Left lung (tissue), 4 donors: ENCODE measurements at regions not wholly inside any gene's neighbourhood (a gene's known extent, or its start where the extent isn't known, plus 50 kb on each side); places are given as distances from the start of the nearest gene placed in this dataset.

ENCODE experiments used
- ATAC-seq: fragments of 200-7000 bp; cut with Tn5 transposase; one replicate; pipeline ENCODE4 v1.9.1; 2020; ENCODE audit warnings: moderate library complexity
- DNase-seq, 4 donors: peaks; one replicate each; pipeline ENCODE4 v3.0.0-alpha.2; 2013 to 2020
- H3K27ac ChIP-seq, 2 donors: fragments of 200-600 bp; sonication (generic) in 1 of 2; one replicate each; pipeline versions ENCODE4 v1.5.0 to v1.8.0; 2020 to 2021
- H3K27me3 ChIP-seq, 2 donors: fragments of 200-600 bp; sonication (generic) in 1 of 2; one replicate each; pipeline versions ENCODE4 v1.5.0 to v1.8.0; 2020 to 2021
- H3K36me3 ChIP-seq, 2 donors: fragments of 200-600 bp; sonication (generic) in 1 of 2; one replicate each; pipeline versions ENCODE4 v1.5.0 to v1.8.0; 2020 to 2021
- H3K4me1 ChIP-seq, 2 donors: fragments of 200-600 bp; one replicate each; pipeline ENCODE4 v1.8.0; 2021
- H3K4me3 ChIP-seq, 2 donors: fragments of 200-600 bp; sonication (generic) in 1 of 2; one replicate each; pipeline versions ENCODE4 v1.5.0 to v1.8.0; 2020 to 2021; ENCODE audit warnings: mild to moderate bottlenecking in 1 of 2
- H3K9me3 ChIP-seq, 2 donors: fragments of 200-600 bp; sonication (generic) in 1 of 2; one replicate each; pipeline versions ENCODE4 v1.5.0 to v1.8.0; 2020 to 2021
- CTCF ChIP-seq, 2 donors: fragments of 200-600 bp; sonication (generic) in 1 of 2; IDR thresholded peaks; one replicate each; pipeline versions ENCODE4 v1.5.0 to v1.8.0; 2021; ENCODE audit warnings: antibody characterized with exemption in 2 of 2
- intact Hi-C, 2 donors: fragments of 100-400 bp; cut with DNase I; formaldehyde crosslinking; loops; one replicate each; pipeline versions ENCODE4 v1.11.2 to v1.14.2; 2022
- donor health status: DM: no; HTN: yes; CAD: no.
- donor health status: DM: no; HTN: no; CAD: no.

GRCh38 chr6:134520181-134521115, 202.5 kb upstream of the SGK1 start:
- TF ChIP-seq CTCF (IDR thresholded peaks at IDR 0.05): no peak
- intact Hi-C loops: no loop called here
- ATAC-seq: no peak
- H3K9me3 ChIP-seq: no peaks in the 10 kb centered on the region
- no peaks in the 10 kb centered on the region for H3K27me3 ChIP-seq
- peaks cover 25 to 54% of the 10 kb centered on the region in 2 donors for H3K4me1 ChIP-seq
- H3K27ac ChIP-seq: peak overlapping the region in 1 of 2 donors; percentile 21
- no peak for DNase-seq
- no peaks in the 10 kb centered on the region for H3K36me3 ChIP-seq
- no peak overlapping the region for H3K4me3 ChIP-seq

GRCh38 chr6:134519465-134519864, 201.6 kb upstream of the SGK1 start:
- no peak for TF ChIP-seq CTCF (IDR thresholded peaks at IDR 0.05)
- H3K4me1 ChIP-seq: peaks cover 25 to 54% of the 10 kb centered on the region in 2 donors
- no peaks in the 10 kb centered on the region for H3K27me3 ChIP-seq
- H3K9me3 ChIP-seq: no peaks in the 10 kb centered on the region
- no peak overlapping the region for H3K4me3 ChIP-seq
- peak overlapping the region; percentile 21 to 67 for H3K27ac ChIP-seq
- DNase-seq (peak in 2 of 4 donors; percentile 49 to 66), ATAC-seq (peak; percentile 6)
- intact Hi-C loops: loop anchor here in 1 of 2 donors (10.0 kb wide), 2 partner anchors 125 to 345 kb away; no protein-coding TSS in a partner anchor
- H3K36me3 ChIP-seq: no peaks in the 10 kb centered on the region

- Histone ChIP-seq H3K36me3 (no peaks in the 10 kb centered on the region), H3K9me3 (no peaks in the 10 kb centered on the region), H3K27ac (peak overlapping the region; percentile 73 to 79), H3K4me3 (no peak overlapping the region), H3K4me1 (peaks cover 25 to 47% of the 10 kb centered on the region in 2 donors), H3K27me3 (no peaks in the 10 kb centered on the region)
- no peak for DNase-seq
- intact Hi-C loops: loop anchor here in 1 of 2 donors (10.0 kb wide), 2 partner anchors 127 to 343 kb away; no protein-coding TSS in a partner anchor
- peak; percentile 3 for ATAC-seq
- TF ChIP-seq CTCF (IDR thresholded peaks at IDR 0.05): no peak
These were observed 200.0 kb upstream of the SGK1 start for GRCh38 chr6:134517868-134518267.

GRCh38 chr6:134517145-134517658, 199.3 kb upstream of the SGK1 start:
- DNase-seq (peak; percentile 60 to 87 (median 83)), ATAC-seq (peak; percentile 90)
- no peaks in the 10 kb centered on the region for H3K9me3 ChIP-seq
- peak overlapping the region; percentile 73 to 79 for H3K27ac ChIP-seq
- H3K27me3 ChIP-seq: no peaks in the 10 kb centered on the region
- H3K4me1 ChIP-seq: peaks cover 25 to 50% of the 10 kb centered on the region in 2 donors
- intact Hi-C loops: loop anchor here in 1 of 2 donors (10.0 kb wide), 2 partner anchors 128 to 342 kb away; no protein-coding TSS in a partner anchor
- no peak overlapping the region for H3K4me3 ChIP-seq
- no peak for TF ChIP-seq CTCF (IDR thresholded peaks at IDR 0.05)
- no peaks in the 10 kb centered on the region for H3K36me3 ChIP-seq

GRCh38 chr6:134516582-134516981, 198.7 kb upstream of the SGK1 start:
- no peak overlapping the region for H3K4me3 ChIP-seq
- H3K4me1 ChIP-seq: peaks cover 24 to 56% of the 10 kb centered on the region in 2 donors
- no peaks in the 10 kb centered on the region for H3K27me3 ChIP-seq
- DNase-seq (no peak), ATAC-seq (no peak)
- no peak for TF ChIP-seq CTCF (IDR thresholded peaks at IDR 0.05)
- no peaks in the 10 kb centered on the region for H3K9me3 ChIP-seq
- intact Hi-C loops: loop anchor here in 1 of 2 donors (10.0 kb wide), 2 partner anchors 128 to 342 kb away; no protein-coding TSS in a partner anchor
- H3K36me3 ChIP-seq: no peaks in the 10 kb centered on the region
- peak overlapping the region; percentile 73 to 79 for H3K27ac ChIP-seq
